H1 (cell line): ENCODE measurements at regions not wholly inside any gene's neighbourhood (a gene's known extent, or its start where the extent isn't known, plus 50 kb on each side); places are given as distances from the start of the nearest gene placed in this dataset.

Experiments
- CTCF ChIA-PET: fragments of 300-600 bp; sonication (Branson Sonifier 250); formaldehyde crosslinking; loops from one replicate; lab custom pipeline; 2021; ENCODE audit not compliant: partially characterized antibody; lab: Charles Lee
- POLR2A ChIA-PET: fragments of 300-600 bp; sonication (Branson Sonifier 250); formaldehyde crosslinking; loops from one replicate; lab custom pipeline; 2021; ENCODE audit warnings: inconsistent platforms; ENCODE audit not compliant: partially characterized antibody; lab: Charles Lee
- DNase-seq, 2 experiments: peaks; one replicate each; pipeline versions ENCODE4 v3.0.0 to v3.0.0-alpha.2; 2010 to 2022; ENCODE audit warnings: low spot score in 2 of 2, low read depth in 1 of 2, mixed read lengths in 1 of 2
- FAIRE-seq: peaks from 2 replicates; lab custom pipeline; 2011; peaks lifted over from hg19 to GRCh38; lab: Jason Lieb, UNC
- H2AFZ ChIP-seq: 2 replicates; pipeline ENCODE4 v1.8.1; 2012; ENCODE audit warnings: low read length, inconsistent platforms
- H2AK5ac ChIP-seq: 2 replicates; pipeline ENCODE4 v1.6.1; 2013; ENCODE audit warnings: low read depth, low read length
- H2BK120ac ChIP-seq: replicated peaks from 2 replicates; pipeline ENCODE3; 2013; ENCODE audit warnings: low read depth, low read length, inconsistent platforms
- H2BK12ac ChIP-seq: 2 replicates; pipeline ENCODE4 v1.6.1; 2013; ENCODE audit warnings: low read depth, low read length
- H2BK15ac ChIP-seq: 2 replicates; pipeline ENCODE4 v1.6.1; 2013; ENCODE audit warnings: low read length
- H2BK20ac ChIP-seq: 2 replicates; pipeline ENCODE4 v1.6.1; 2013; ENCODE audit warnings: low read length
- H2BK5ac ChIP-seq: 2 replicates; pipeline ENCODE4 v1.6.1; 2013; ENCODE audit warnings: low read depth, low read length
- H3K14ac ChIP-seq: 2 replicates; pipeline ENCODE4 v1.6.1; 2013; ENCODE audit warnings: inconsistent platforms; ENCODE audit not compliant: insufficient read length
- H3K18ac ChIP-seq: 2 replicates; pipeline ENCODE4 v1.6.1; 2013; ENCODE audit warnings: low read length; ENCODE audit errors: extremely low read depth
- H3K23ac ChIP-seq: 2 replicates; pipeline ENCODE4 v1.6.1; 2013; ENCODE audit warnings: inconsistent platforms; ENCODE audit not compliant: insufficient read length
- H3K23me2 ChIP-seq: 2 replicates; pipeline ENCODE4 v1.6.1; 2013; ENCODE audit warnings: low read depth, low read length
- H3K27ac ChIP-seq: 2 replicates; pipeline ENCODE4 v1.6.1; 2011; ENCODE audit warnings: low read depth, low read length, inconsistent platforms
- H3K27me3 ChIP-seq, 4 experiments: replicated peaks in 1 of 4; 1 replicate in 1 of 4; 2 replicates in 3 of 4; pipeline versions ENCODE4 v1.6.1 to v1.8.1; 2011 to 2013; ENCODE audit warnings: low read length in 3 of 4, mild to moderate bottlenecking in 3 of 4, inconsistent platforms in 2 of 4, mixed read lengths in 2 of 4, moderate library complexity in 1 of 4; ENCODE audit not compliant: control insufficient read depth in 3 of 4, insufficient read depth in 3 of 4; ENCODE audit errors: extremely low read depth in 1 of 4
- H3K36me3 ChIP-seq, 4 experiments: 2 replicates each; pipeline versions ENCODE4 v1.6.1 to v1.8.1; 2011 to 2013; ENCODE audit warnings: mild to moderate bottlenecking in 4 of 4, low read length in 3 of 4, moderate library complexity in 2 of 4, control low read depth in 1 of 4, inconsistent platforms in 1 of 4; ENCODE audit not compliant: insufficient read depth in 4 of 4, control insufficient read depth in 2 of 4
- H3K4ac ChIP-seq: replicated peaks from 2 replicates; pipeline ENCODE3; 2013; ENCODE audit warnings: low read length, low read depth, mixed read lengths, inconsistent platforms; ENCODE audit not compliant: insufficient read length
- H3K4me1 ChIP-seq, 4 experiments: replicated peaks in 1 of 4; 1 replicate in 1 of 4; 2 replicates in 3 of 4; pipeline versions ENCODE4 v1.6.1 to v1.8.1; 2011 to 2013; ENCODE audit warnings: low read length in 3 of 4, inconsistent platforms in 2 of 4, mixed read lengths in 1 of 4; ENCODE audit not compliant: insufficient read depth in 4 of 4, control insufficient read depth in 3 of 4
- H3K4me2 ChIP-seq, 2 experiments: 2 replicates each; pipeline versions ENCODE4 v1.6.1 to v1.8.1; 2011 to 2013; ENCODE audit warnings: low read depth in 2 of 2, low read length in 2 of 2, control low read depth in 1 of 2, inconsistent platforms in 1 of 2, mild to moderate bottlenecking in 1 of 2; ENCODE audit not compliant: insufficient read depth in 1 of 2
- H3K4me3 ChIP-seq, 4 experiments: fragments of 200-600, 300-600 bp in 1 of 4; sonication (generic), shearing (Covaris generic), sonication (Bioruptor Twin) in 1 of 4; 2 replicates each; pipeline versions ENCODE4 v1.5.1 to v1.8.1; 2011 to 2016; ENCODE audit warnings: low read length in 4 of 4, low read depth in 3 of 4, control low read depth in 2 of 4, inconsistent platforms in 2 of 4, mild to moderate bottlenecking in 2 of 4, mixed read lengths in 1 of 4, moderate library complexity in 1 of 4; ENCODE audit not compliant: insufficient read depth in 2 of 4; ENCODE audit errors: extremely low read depth in 1 of 4
- H3K56ac ChIP-seq: replicated peaks from 2 replicates; pipeline ENCODE3; 2013; ENCODE audit warnings: low read depth, mild to moderate bottlenecking, mixed read lengths, low read length, inconsistent platforms; ENCODE audit not compliant: insufficient read length
- H3K79me1 ChIP-seq: 2 replicates; pipeline ENCODE4 v1.6.1; 2013; ENCODE audit warnings: low read depth, low read length, control low read depth
- H3K79me2 ChIP-seq, 2 experiments: 2 replicates each; pipeline versions ENCODE4 v1.6.1 to v1.8.1; 2012 to 2013; ENCODE audit warnings: low read length in 2 of 2, mild to moderate bottlenecking in 2 of 2, inconsistent platforms in 1 of 2; ENCODE audit not compliant: insufficient read depth in 2 of 2, control insufficient read depth in 1 of 2
- H3K9ac ChIP-seq, 4 experiments: replicated peaks in 1 of 4; 1 replicate in 1 of 4; 2 replicates in 3 of 4; pipeline versions ENCODE4 v1.6.1 to v1.8.1; 2011 to 2013; ENCODE audit warnings: low read depth in 3 of 4, low read length in 3 of 4, control low read depth in 2 of 4, mild to moderate bottlenecking in 2 of 4, moderate library complexity in 2 of 4, inconsistent platforms in 1 of 4; ENCODE audit errors: extremely low read depth in 1 of 4
- H3K9me3 ChIP-seq, 2 experiments: 2 replicates each; pipeline versions ENCODE4 v1.6.1 to v1.8.1; 2012 to 2013; ENCODE audit warnings: mild to moderate bottlenecking in 2 of 2, moderate library complexity in 2 of 2, control low read depth in 1 of 2, inconsistent platforms in 1 of 2, low read depth in 1 of 2, low read length in 1 of 2, mixed read lengths in 1 of 2; ENCODE audit not compliant: insufficient read depth in 2 of 2
- H4K20me1 ChIP-seq, 2 experiments: replicated peaks in 1 of 2; 2 replicates each; pipeline versions ENCODE3 to v1.8.1; 2011 to 2013; ENCODE audit warnings: inconsistent platforms in 2 of 2, low read length in 2 of 2, mild to moderate bottlenecking in 1 of 2; ENCODE audit not compliant: insufficient read depth in 2 of 2, control insufficient read depth in 1 of 2
- H4K5ac ChIP-seq: 2 replicates; pipeline ENCODE4 v1.6.1; 2013; ENCODE audit warnings: low read length, low read depth, mixed read lengths, inconsistent platforms; ENCODE audit not compliant: insufficient read length
- H4K8ac ChIP-seq: 2 replicates; pipeline ENCODE4 v1.8.0; 2013; ENCODE audit warnings: mild to moderate bottlenecking, moderate library complexity, low read length, inconsistent platforms; ENCODE audit not compliant: insufficient read depth; ENCODE audit errors: extremely low read depth
- H4K91ac ChIP-seq: replicated peaks from 2 replicates; pipeline ENCODE3; 2013; ENCODE audit warnings: low read length, mixed read lengths, inconsistent platforms; ENCODE audit not compliant: insufficient read length
- ASH2L ChIP-seq: fragments of 200-600, 300-600 bp; sonication (generic); IDR thresholded peaks from one replicate; pipeline ENCODE4 v1.7.1; 2017; ENCODE audit warnings: low read length
- CEBPB ChIP-seq: IDR thresholded peaks from 2 replicates; pipeline ENCODE4 v1.6.1; 2012; ENCODE audit warnings: low read depth, low read length
- CHD2 ChIP-seq: IDR thresholded peaks from 2 replicates; pipeline ENCODE4 v1.6.1; 2012; ENCODE audit warnings: low read length, improper control_type of control experiment
- CTBP2 ChIP-seq: IDR thresholded peaks from 2 replicates; pipeline ENCODE4 v1.7.0; 2011; ENCODE audit warnings: borderline replicate concordance, mild to moderate bottlenecking, moderate library complexity, mixed read lengths, low read length; ENCODE audit not compliant: insufficient read depth, insufficient read length
- JUN ChIP-seq: IDR thresholded peaks from 2 replicates; pipeline ENCODE4 v1.6.1; 2011; ENCODE audit warnings: low read depth, mild to moderate bottlenecking, improper control_type of control experiment, low read length
- PHF8 ChIP-seq: fragments of 200-600 bp; sonication (generic); conservative IDR thresholded peaks from 2 replicates; pipeline ENCODE4 v1.7.1; 2012; ENCODE audit warnings: low read depth, mild to moderate bottlenecking, inconsistent platforms, low read length, moderate library complexity
- RBBP5 ChIP-seq: IDR thresholded peaks from 2 replicates; pipeline ENCODE4 v1.7.1; 2012; ENCODE audit warnings: low read depth, mild to moderate bottlenecking, inconsistent platforms, low read length, moderate library complexity, borderline replicate concordance
- RXRA ChIP-seq: IDR thresholded peaks from 2 replicates; pipeline ENCODE4 v1.6.1; 2011; ENCODE audit warnings: low read depth, mild to moderate bottlenecking, low read length, moderate library complexity; ENCODE audit not compliant: insufficient read depth
- SAP30 ChIP-seq: fragments of 300-600 bp; sonication (generic); IDR thresholded peaks from 2 replicates; pipeline ENCODE4 v1.7.1; 2012; ENCODE audit warnings: low read length, moderate library complexity, mild to moderate bottlenecking, inconsistent platforms; ENCODE audit not compliant: insufficient read depth, insufficient replicate concordance
- SIN3A ChIP-seq, 2 experiments: IDR thresholded peaks in 1 of 2; conservative IDR thresholded peaks in 1 of 2; 2 replicates each; pipeline ENCODE4 v1.6.1; 2011 to 2012; ENCODE audit warnings: low read length in 2 of 2, improper control_type of control experiment in 1 of 2, low read depth in 1 of 2, mild to moderate bottlenecking in 1 of 2
- SP1 ChIP-seq: IDR thresholded peaks from 2 replicates; pipeline ENCODE4 v1.6.1; 2011; ENCODE audit warnings: low read depth, low read length
- TAF7 ChIP-seq: optimal IDR thresholded peaks from 2 replicates; pipeline ENCODE3; 2011; ENCODE audit warnings: low read depth, mild to moderate bottlenecking, inconsistent platforms, low read length, moderate library complexity, borderline replicate concordance
- TCF12 ChIP-seq: IDR thresholded peaks from 2 replicates; pipeline ENCODE4 v1.6.1; 2011; ENCODE audit warnings: low read depth, mild to moderate bottlenecking, low read length
- YY1 ChIP-seq: IDR thresholded peaks from 2 replicates; pipeline ENCODE4 v1.6.1; 2011; ENCODE audit warnings: low read depth, mild to moderate bottlenecking, low read length
- ZNF274 ChIP-seq: IDR thresholded peaks from 2 replicates; pipeline ENCODE4 v1.7.0; 2012; ENCODE audit warnings: low read length, borderline replicate concordance; ENCODE audit errors: extremely low read depth
- TF ChIP-seq, protein P1 (sequence below): IDR thresholded peaks from 2 replicates; pipeline ENCODE4 v1.6.1; 2011; ENCODE audit warnings: low read depth, mild to moderate bottlenecking, low read length; ENCODE audit not compliant: insufficient read depth

- no peak overlapping the region for H3K23ac ChIP-seq
- H2BK12ac ChIP-seq, result no peak overlapping the region
- no peak overlapping the region for H2BK5ac ChIP-seq
- DNase-seq (no peak), FAIRE-seq (no peak)
- no peak overlapping the region for H3K18ac ChIP-seq
- no peaks in the 10 kb centered on the region for H3K79me1 ChIP-seq
- ChIA-PET POLR2A (no interaction called here), CTCF (no interaction called here)
- peaks cover 0 to 6% (median 3%) of the 10 kb centered on the region in 4 experiments; a peak in 2 of 7 replicates for H3K4me1 ChIP-seq
- no peak overlapping the region for H3K4ac ChIP-seq
- no peak overlapping the region for H3K9ac ChIP-seq
- H4K20me1 ChIP-seq, result no peaks in the 10 kb centered on the region
- H4K8ac ChIP-seq, result no peak overlapping the region
- H3K27ac ChIP-seq, result no peak overlapping the region
- no peaks in the 10 kb centered on the region for H3K79me2 ChIP-seq
- H2AK5ac ChIP-seq, result no peak overlapping the region
- no peak overlapping the region for H3K56ac ChIP-seq
- H3K14ac ChIP-seq, result no peak overlapping the region
- no peak overlapping the region for H4K91ac ChIP-seq
- no peak overlapping the region for H4K5ac ChIP-seq
- H2BK15ac ChIP-seq, result no peak overlapping the region
- no peaks in the 10 kb centered on the region for H3K23me2 ChIP-seq
- no peaks in the 10 kb centered on the region for H3K36me3 ChIP-seq
- H2BK20ac ChIP-seq, result no peak overlapping the region
- no peak overlapping the region for H3K4me2 ChIP-seq
- H3K27me3 ChIP-seq, result no peaks in the 10 kb centered on the region
- H3K9me3 ChIP-seq, result no peaks in the 10 kb centered on the region
- no peak overlapping the region for H3K4me3 ChIP-seq
- H2BK120ac ChIP-seq, result no peak overlapping the region
- no peak overlapping the region for H2AFZ ChIP-seq
- TF ChIP-seq SAP30 (no peak), RXRA (no peak), SP1 (no peak), CEBPB (no peak), SIN3A (conservative IDR thresholded peaks at IDR 0.05 in 1 of 2, IDR thresholded peaks at IDR 0.05 in 1 of 2; ENCODE audit: low read depth in 1 of 2, low read length in 2 of 2) (no peak), JUN (no peak), CTBP2 (no peak), ZNF274 (no peak), CHD2 (no peak), TAF7 (no peak), ASH2L (no peak), PHF8 (no peak), RBBP5 (no peak), TCF12 (no peak), YY1 (no peak)
- TF ChIP-seq, protein P1, sequence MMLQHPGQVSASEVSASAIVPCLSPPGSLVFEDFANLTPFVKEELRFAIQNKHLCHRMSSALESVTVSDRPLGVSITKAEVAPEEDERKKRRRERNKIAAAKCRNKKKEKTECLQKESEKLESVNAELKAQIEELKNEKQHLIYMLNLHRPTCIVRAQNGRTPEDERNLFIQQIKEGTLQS, result no peak
These were observed 875.0 kb upstream of the IGFBP7 start for GRCh38 chr4:57985161-57985560.
